ENCODE measurements at regions not wholly inside any gene's neighbourhood (a gene's known extent, or its start where the extent isn't known, plus 50 kb on each side); places are given as distances from the start of the nearest gene placed in this dataset.

DNA sequence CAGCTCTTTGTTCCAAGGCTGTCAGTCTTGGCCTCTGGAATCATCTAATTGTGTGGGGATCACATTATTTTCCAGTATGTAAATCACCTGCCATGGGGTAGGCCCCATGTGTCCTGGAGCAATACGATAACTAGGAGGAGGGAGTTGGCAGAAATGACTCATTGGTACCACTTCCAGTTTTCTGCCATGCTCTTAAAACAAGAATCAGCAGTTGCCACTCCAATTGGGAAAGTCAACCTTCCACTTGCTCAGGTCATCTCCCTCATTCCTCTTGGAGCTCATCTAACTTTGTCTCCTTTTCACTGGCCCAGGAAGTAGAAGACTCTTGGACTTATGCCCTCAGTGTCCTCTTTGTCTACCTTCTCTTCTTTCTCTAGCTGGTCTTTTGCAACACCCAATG lies 487.0 kb downstream of the SLC4A3 start:
- TF ChIP-seq, protein P1, sequence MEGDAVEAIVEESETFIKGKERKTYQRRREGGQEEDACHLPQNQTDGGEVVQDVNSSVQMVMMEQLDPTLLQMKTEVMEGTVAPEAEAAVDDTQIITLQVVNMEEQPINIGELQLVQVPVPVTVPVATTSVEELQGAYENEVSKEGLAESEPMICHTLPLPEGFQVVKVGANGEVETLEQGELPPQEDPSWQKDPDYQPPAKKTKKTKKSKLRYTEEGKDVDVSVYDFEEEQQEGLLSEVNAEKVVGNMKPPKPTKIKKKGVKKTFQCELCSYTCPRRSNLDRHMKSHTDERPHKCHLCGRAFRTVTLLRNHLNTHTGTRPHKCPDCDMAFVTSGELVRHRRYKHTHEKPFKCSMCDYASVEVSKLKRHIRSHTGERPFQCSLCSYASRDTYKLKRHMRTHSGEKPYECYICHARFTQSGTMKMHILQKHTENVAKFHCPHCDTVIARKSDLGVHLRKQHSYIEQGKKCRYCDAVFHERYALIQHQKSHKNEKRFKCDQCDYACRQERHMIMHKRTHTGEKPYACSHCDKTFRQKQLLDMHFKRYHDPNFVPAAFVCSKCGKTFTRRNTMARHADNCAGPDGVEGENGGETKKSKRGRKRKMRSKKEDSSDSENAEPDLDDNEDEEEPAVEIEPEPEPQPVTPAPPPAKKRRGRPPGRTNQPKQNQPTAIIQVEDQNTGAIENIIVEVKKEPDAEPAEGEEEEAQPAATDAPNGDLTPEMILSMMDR (IDR thresholded peaks at IDR 0.05): no peak
- no peak for TF ChIP-seq POLR2A (IDR thresholded peaks at IDR 0.05)
- no peak for TF ChIP-seq POLR2AphosphoS5 (IDR thresholded peaks at IDR 0.05; ENCODE audit: insufficient read depth in 1 of 2, low read depth in 1 of 2)
